Uterus (tissue), 2 donors: ENCODE measurements at regions not wholly inside any gene's neighbourhood (a gene's known extent, or its start where the extent isn't known, plus 50 kb on each side); places are given as distances from the start of the nearest gene placed in this dataset.

Experiments
- POLR2A ChIP-seq, 2 donors: fragments of 450-650 bp; IDR thresholded peaks; one replicate each; pipeline ENCODE4 v1.6.1; 2016; ENCODE audit warnings: antibody characterized with exemption in 2 of 2, mild to moderate bottlenecking in 1 of 2, moderate library complexity in 1 of 2
- TF ChIP-seq, protein P1 (sequence below), 4 experiments: fragments of 200-600 bp in 2 of 4; fragments of 450-650 bp in 2 of 4; sonication (generic) in 2 of 4; IDR thresholded peaks; one replicate each; pipeline ENCODE4 v1.5.1; 2016 to 2019; ENCODE audit warnings: antibody characterized with exemption in 4 of 4, mild to moderate bottlenecking in 2 of 4, moderate library complexity in 1 of 4

DNA sequence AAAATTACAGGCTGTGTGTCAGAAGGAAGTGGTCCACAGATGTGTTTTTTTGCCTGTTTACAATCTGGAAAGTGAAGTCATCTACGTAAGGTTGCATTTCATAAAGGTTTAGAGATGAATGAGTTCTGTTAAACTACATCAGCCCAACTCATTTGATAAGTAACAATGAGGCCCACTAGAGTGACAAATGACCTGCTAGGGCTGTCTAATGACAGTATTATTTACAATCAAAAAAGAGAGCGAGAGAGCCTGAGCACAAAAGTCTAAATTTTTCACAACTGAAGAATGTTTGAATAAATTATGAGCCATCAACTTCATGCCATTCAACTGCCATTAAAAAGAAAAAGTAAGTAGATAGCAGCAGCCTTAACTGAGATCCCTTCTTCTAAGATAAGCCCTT, 135.7 kb upstream of the TBL1XR1 start:
- TF ChIP-seq, protein P1, sequence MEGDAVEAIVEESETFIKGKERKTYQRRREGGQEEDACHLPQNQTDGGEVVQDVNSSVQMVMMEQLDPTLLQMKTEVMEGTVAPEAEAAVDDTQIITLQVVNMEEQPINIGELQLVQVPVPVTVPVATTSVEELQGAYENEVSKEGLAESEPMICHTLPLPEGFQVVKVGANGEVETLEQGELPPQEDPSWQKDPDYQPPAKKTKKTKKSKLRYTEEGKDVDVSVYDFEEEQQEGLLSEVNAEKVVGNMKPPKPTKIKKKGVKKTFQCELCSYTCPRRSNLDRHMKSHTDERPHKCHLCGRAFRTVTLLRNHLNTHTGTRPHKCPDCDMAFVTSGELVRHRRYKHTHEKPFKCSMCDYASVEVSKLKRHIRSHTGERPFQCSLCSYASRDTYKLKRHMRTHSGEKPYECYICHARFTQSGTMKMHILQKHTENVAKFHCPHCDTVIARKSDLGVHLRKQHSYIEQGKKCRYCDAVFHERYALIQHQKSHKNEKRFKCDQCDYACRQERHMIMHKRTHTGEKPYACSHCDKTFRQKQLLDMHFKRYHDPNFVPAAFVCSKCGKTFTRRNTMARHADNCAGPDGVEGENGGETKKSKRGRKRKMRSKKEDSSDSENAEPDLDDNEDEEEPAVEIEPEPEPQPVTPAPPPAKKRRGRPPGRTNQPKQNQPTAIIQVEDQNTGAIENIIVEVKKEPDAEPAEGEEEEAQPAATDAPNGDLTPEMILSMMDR (IDR thresholded peaks at IDR 0.05), result no peak
- no peak for TF ChIP-seq POLR2A (IDR thresholded peaks at IDR 0.05)
